A549 (cell line): ENCODE measurements at regions not wholly inside any gene's neighbourhood (a gene's known extent, or its start where the extent isn't known, plus 50 kb on each side); places are given as distances from the start of the nearest gene placed in this dataset.

ENCODE experiments used
- ATAC-seq, 2 experiments: fragments of 200-7000 bp in 1 of 2; fragments of >200 bp in 1 of 2; cut with Nextera tagmentation in 1 of 2; cut with Tn5 transposase in 1 of 2; 3 replicates each; pipeline versions ENCODE4 v1.8.0 to v1.9.1; 2018 to 2020; ENCODE audit warnings: mild to moderate bottlenecking in 1 of 2, moderate library complexity in 1 of 2
- CTCF ChIA-PET: fragments of 300-600 bp; sonication (Branson Sonifier 250); formaldehyde crosslinking; extraction: SDS; loops from one replicate; lab custom pipeline; 2021; ENCODE audit warnings: antibody characterized with exemption, inconsistent platforms; lab: Yijun Ruan, JAX
- POLR2A ChIA-PET: fragments of 350-600 bp; formaldehyde crosslinking; extraction: SDS; loops from one replicate; lab custom pipeline; 2021; ENCODE audit warnings: antibody characterized with exemption, inconsistent platforms; lab: Yijun Ruan, JAX
- DNase-seq, 2 experiments: peaks; one replicate each; pipeline versions ENCODE4 v3.0.0 to v3.0.0-alpha.2; 2011 to 2016; ENCODE audit warnings: low read depth in 1 of 2, low spot score in 1 of 2
- FAIRE-seq: peaks from 2 replicates; lab custom pipeline; 2011; peaks lifted over from hg19 to GRCh38; lab: Jason Lieb, UNC
- H3K27ac ChIP-seq, 2 experiments: fragments of >200 bp; sonication (Bioruptor Twin); formaldehyde crosslinking; 3 replicates each; pipeline ENCODE4 v1.5.1; 2016 to 2017
- H3K4me1 ChIP-seq: fragments of >200 bp; sonication (Bioruptor Twin); formaldehyde crosslinking; 3 replicates; pipeline ENCODE4 v1.6.1; 2016
- H3K4me2 ChIP-seq: fragments of >200 bp; sonication (Bioruptor Twin); formaldehyde crosslinking; 3 replicates; pipeline ENCODE4 v1.6.1; 2016
- H3K4me3 ChIP-seq: fragments of >200 bp; sonication (Bioruptor Twin); formaldehyde crosslinking; 3 replicates; pipeline ENCODE4 v1.5.1; 2016
- H3K9me3 ChIP-seq: fragments of >200 bp; sonication (Bioruptor Twin); formaldehyde crosslinking; 3 replicates; pipeline ENCODE4 v1.6.1; 2016
- BHLHE40 ChIP-seq: IDR thresholded peaks from 2 replicates; pipeline ENCODE4 v1.6.1; 2012; ENCODE audit warnings: low read depth, low read length, inconsistent platforms
- CBX2 ChIP-seq: fragments of 200-600 bp; sonication (generic); IDR thresholded peaks from 2 replicates; pipeline ENCODE4 v1.6.1; 2016; ENCODE audit warnings: low read depth, mild to moderate bottlenecking, borderline replicate concordance
- CBX8 ChIP-seq: fragments of 200-600 bp; sonication (generic); IDR thresholded peaks from 2 replicates; pipeline ENCODE4 v1.6.1; 2016
- CEBPB ChIP-seq, 2 experiments: fragments of >200 bp in 1 of 2; sonication (Bioruptor Twin) in 1 of 2; formaldehyde crosslinking in 1 of 2; IDR thresholded peaks; 2 replicates each; pipeline ENCODE4 v1.6.1; 2012 to 2016
- CHD2 ChIP-seq: fragments of 150-350 bp; IDR thresholded peaks from 2 replicates; pipeline ENCODE4 v1.6.1; 2014; ENCODE audit warnings: low read length; ENCODE audit not compliant: partially characterized antibody
- E2F6 ChIP-seq: IDR thresholded peaks from 2 replicates; pipeline ENCODE4 v1.6.1; 2012; ENCODE audit warnings: low read depth, borderline replicate concordance
- EHF ChIP-seq: fragments of 250-450 bp; sonication (Bioruptor Pico); IDR thresholded peaks from 2 replicates; pipeline ENCODE4 v1.5.0; 2020; ENCODE audit warnings: mild to moderate bottlenecking
- EHMT2 ChIP-seq: fragments of 200-600 bp; sonication (generic); IDR thresholded peaks from 2 replicates; pipeline ENCODE4 v1.6.1; 2016; ENCODE audit warnings: antibody characterized with exemption, low read depth, mild to moderate bottlenecking, moderate library complexity
- EP300 ChIP-seq, 2 experiments: fragments of >200 bp; sonication (Bioruptor Twin); formaldehyde crosslinking; IDR thresholded peaks; 2 replicates in 1 of 2; 3 replicates in 1 of 2; pipeline ENCODE4 v1.6.1; 2016 to 2017
- ESRRA ChIP-seq: fragments of 150-350 bp; IDR thresholded peaks from 2 replicates; pipeline ENCODE4 v1.6.1; 2014; ENCODE audit warnings: mild to moderate bottlenecking, low read length, borderline replicate concordance
- FOSL2 ChIP-seq, 2 experiments: fragments of 450-650 bp in 1 of 2; fragments of >200 bp in 1 of 2; sonication (Bioruptor Twin) in 1 of 2; formaldehyde crosslinking; IDR thresholded peaks; 2 replicates each; pipeline versions ENCODE4 v1.5.0 to v1.6.1; 2016 to 2020; ENCODE audit warnings: mild to moderate bottlenecking in 1 of 2, moderate library complexity in 1 of 2
- HDAC2 ChIP-seq: fragments of 200-600 bp; sonication (generic); IDR thresholded peaks from 2 replicates; pipeline ENCODE4 v1.6.1; 2016
- JUNB ChIP-seq: fragments of >200 bp; sonication (Bioruptor Twin); formaldehyde crosslinking; IDR thresholded peaks from 2 replicates; pipeline ENCODE4 v1.6.1; 2016
- MAFK ChIP-seq: fragments of 450-650 bp; IDR thresholded peaks from 2 replicates; pipeline ENCODE4 v1.6.1; 2014; ENCODE audit not compliant: partially characterized antibody
- MAX ChIP-seq: IDR thresholded peaks from 2 replicates; pipeline ENCODE4 v1.6.1; 2012
- MAZ ChIP-seq: fragments of 150-350 bp; IDR thresholded peaks from 2 replicates; pipeline ENCODE4 v1.6.1; 2014; ENCODE audit warnings: antibody characterized with exemption, low read depth, low read length, borderline replicate concordance
- PHF8 ChIP-seq: fragments of 200-600 bp; sonication (generic); IDR thresholded peaks from 2 replicates; pipeline ENCODE4 v1.6.1; 2016; ENCODE audit warnings: low read depth, mild to moderate bottlenecking, antibody characterized with exemption, moderate library complexity, borderline replicate concordance
- POLR2AphosphoS2 ChIP-seq: conservative IDR thresholded peaks from 2 replicates; pipeline ENCODE4 v1.6.1; 2012; ENCODE audit warnings: low read length, improper control_type of control experiment, inconsistent platforms
- RCOR1 ChIP-seq: fragments of 150-350 bp; IDR thresholded peaks from 2 replicates; pipeline ENCODE4 v1.6.1; 2014; ENCODE audit warnings: antibody characterized with exemption, low read length, low read depth
- RFX5 ChIP-seq: fragments of 450-650 bp; IDR thresholded peaks from 2 replicates; pipeline ENCODE4 v1.7.1; 2014; ENCODE audit warnings: antibody characterized with exemption, mild to moderate bottlenecking, moderate library complexity
- ZC3H11A ChIP-seq: fragments of 450-650 bp; IDR thresholded peaks from 2 replicates; pipeline ENCODE4 v1.6.1; 2014; ENCODE audit warnings: antibody characterized with exemption, mild to moderate bottlenecking
- ZNF302 ChIP-seq: fragments of 250-450 bp; sonication (Bioruptor Pico); IDR thresholded peaks from 2 replicates; pipeline ENCODE4 v1.9.0; 2021; ENCODE audit warnings: inconsistent platforms, mild to moderate bottlenecking, moderate library complexity
- ZSCAN20 ChIP-seq: fragments of 250-450 bp; sonication (Bioruptor Pico); IDR thresholded peaks from 2 replicates; pipeline ENCODE4 v1.8.0; 2022; ENCODE audit warnings: mild to moderate bottlenecking, moderate library complexity
- WGBS: methylation state at CpG from one replicate; pipeline ENCODE4 v1.1.6; 2017; ENCODE audit errors: missing lambda C conversion rate; 5-methylcytosine and 5-hydroxymethylcytosine counted together

GRCh38 chr20:48002517-48002970, 217.3 kb upstream of the SULF2 start:
- Histone ChIP-seq H3K4me2 (no peak overlapping the region), H3K4me3 (no peak overlapping the region), H3K27ac (no peak overlapping the region)
- ChIA-PET CTCF (interaction anchor here (1.0 kb wide), 1 partner anchor 12 kb away, joined by 3 read pairs; no protein-coding TSS in a partner anchor), POLR2A (no interaction called here)
- TF ChIP-seq FOSL2 (IDR thresholded peaks at IDR 0.05): no peak
- TF ChIP-seq FOSL2 (CRISPR knock-in tag; IDR thresholded peaks at IDR 0.05): no peak
- TF ChIP-seq CHD2: no peak
- TF ChIP-seq BHLHE40: no peak
- TF ChIP-seq POLR2AphosphoS2: no peak
- no peak for TF ChIP-seq ESRRA
- no peak for TF ChIP-seq E2F6
- TF ChIP-seq, all 56 proteins: peak for 0
- FAIRE-seq (no peak), DNase-seq (no peak), ATAC-seq (no peak)
- Histone ChIP-seq H3K4me1 (no peaks in the 10 kb centered on the region), H3K9me3 (peaks cover 13% of the 10 kb centered on the region; the same call in 2 of the 3 replicates)
- 13% methylated on average over 2 of the region's 2 CpGs for WGBS

- POLR2A ChIA-PET: no interaction called here
Measured at GRCh38 chr20:47999166-47999565, 213.9 kb upstream of the SULF2 start.

GRCh38 chr20:47998736-47999135, 213.5 kb upstream of the SULF2 start:
- Histone ChIP-seq H3K9me3 (peaks cover 13% of the 10 kb centered on the region; the same call in 2 of the 3 replicates), H3K27ac (no peak overlapping the region), H3K4me2 (no peak overlapping the region), H3K4me1 (no peaks in the 10 kb centered on the region), H3K4me3 (no peak overlapping the region)
- FAIRE-seq (no peak), DNase-seq (no peak), ATAC-seq (no peak)
- WGBS: 25% methylated on average over 5 of the region's 5 CpGs
- CTCF ChIA-PET: interaction anchor here (0.6 to 1.2 kb wide), 3 partner anchors 37 to 622 kb away, joined by 3 to 5 read pairs (median 5); no protein-coding TSS in a partner anchor
- TF ChIP-seq POLR2AphosphoS2: no peak
- TF ChIP-seq EHMT2: no peak
- no peak for TF ChIP-seq ZSCAN20
- no peak for TF ChIP-seq RCOR1
- TF ChIP-seq JUNB: no peak
- no peak for TF ChIP-seq MAX
- no peak for TF ChIP-seq ZC3H11A
- no peak for TF ChIP-seq HDAC2
- TF ChIP-seq ZNF302 (CRISPR knock-in tag): no peak
- TF ChIP-seq EP300 (IDR thresholded peaks at IDR 0.05): no peak
- no peak for TF ChIP-seq MAZ
- TF ChIP-seq RFX5: no peak
- TF ChIP-seq CBX8: no peak
- TF ChIP-seq PHF8: no peak
- no peak for TF ChIP-seq CBX2
- no peak for TF ChIP-seq EHF
- POLR2A ChIA-PET: no interaction called here

More at GRCh38 chr20:47999166-47999565, 213.9 kb upstream of the SULF2 start:
- CTCF ChIA-PET: interaction anchor here (0.6 kb wide), 1 partner anchor 144 kb away, joined by 3 read pairs; no protein-coding TSS in a partner anchor
- DNase-seq: no peak
- TF ChIP-seq ESRRA (no peak), CHD2 (no peak), MAFK (no peak), CBX2 (no peak)
- H3K4me2 ChIP-seq: no peak overlapping the region
- no peak overlapping the region for H3K27ac ChIP-seq
- FAIRE-seq: no peak
- no peaks in the 10 kb centered on the region for H3K4me1 ChIP-seq
- no peak for ATAC-seq
- H3K9me3 ChIP-seq: peaks cover 10% of the 10 kb centered on the region; the same call in 2 of the 3 replicates
- no peak overlapping the region for H3K4me3 ChIP-seq

- no peak for FAIRE-seq
- 46% methylated on average over 6 of the region's 6 CpGs for WGBS
Measured at GRCh38 chr20:47995661-47996060, 210.4 kb upstream of the SULF2 start.

More at GRCh38 chr20:47995661-47996060, 210.4 kb upstream of the SULF2 start:
- no peak overlapping the region for H3K4me3 ChIP-seq
- H3K4me2 ChIP-seq: no peak overlapping the region
- peaks cover 24% of the 10 kb centered on the region for H3K9me3 ChIP-seq
- DNase-seq (no peak), ATAC-seq (no peak)
- H3K4me1 ChIP-seq: no peaks in the 10 kb centered on the region
- no peak overlapping the region for H3K27ac ChIP-seq
- POLR2A ChIA-PET: no interaction called here
- TF ChIP-seq ZSCAN20 (no peak), ZC3H11A (no peak), CEBPB (IDR thresholded peaks at IDR 0.05) (no peak)
- TF ChIP-seq, all 56 proteins: peak for 0
- CTCF ChIA-PET: interaction anchor here (0.8 kb wide), 1 partner anchor 13 kb away, joined by 3 read pairs; no protein-coding TSS in a partner anchor
